Fibroblast of upper back skin (primary cell): ENCODE measurements at regions not wholly inside any gene's neighbourhood (a gene's known extent, or its start where the extent isn't known, plus 50 kb on each side); places are given as distances from the start of the nearest gene placed in this dataset.

Source experiments
- DNase-seq: peaks from one replicate; pipeline ENCODE4 v3.0.0-alpha.2; 2013

DNA sequence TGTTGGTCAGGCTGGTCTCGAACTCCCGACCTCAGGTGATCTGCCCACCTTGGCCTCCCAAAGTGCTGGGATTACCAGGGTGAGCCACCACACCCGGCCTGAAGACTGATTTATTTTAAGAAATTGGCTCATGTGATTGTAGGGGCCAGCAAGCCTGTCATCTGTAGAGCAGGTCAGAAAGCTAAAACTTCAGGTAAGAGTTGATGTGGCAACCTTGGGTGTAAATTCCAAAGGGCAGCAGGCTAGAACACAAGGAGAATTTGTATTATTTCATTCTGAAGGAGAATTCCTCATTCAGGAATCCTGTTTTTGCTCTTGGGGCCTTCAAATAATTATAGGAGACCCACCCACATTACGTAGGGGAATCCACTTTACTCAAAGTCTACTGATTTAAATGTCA, 728.7 kb downstream of the LTN1 start:
- DNase-seq: no peak

DNA sequence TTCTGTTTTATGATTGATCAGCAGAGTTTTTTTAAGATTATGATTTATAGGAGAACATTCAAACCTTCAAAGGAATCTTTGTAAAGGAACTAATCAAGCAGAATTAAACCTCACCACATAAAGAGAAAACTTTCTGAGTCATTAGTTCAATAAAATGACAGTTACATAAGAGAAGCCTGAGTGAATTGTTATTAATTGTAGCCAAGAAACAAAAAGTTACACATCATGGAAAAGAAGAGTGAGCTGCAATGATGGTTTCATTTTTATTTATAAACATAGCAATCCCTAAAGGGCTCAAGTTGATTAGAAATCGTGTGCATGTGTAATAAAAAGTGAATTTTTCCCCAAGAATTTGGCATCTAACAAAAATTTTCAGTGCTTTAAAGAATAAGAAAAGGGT, 731.4 kb downstream of the LTN1 start:
- no peak for DNase-seq

DNA sequence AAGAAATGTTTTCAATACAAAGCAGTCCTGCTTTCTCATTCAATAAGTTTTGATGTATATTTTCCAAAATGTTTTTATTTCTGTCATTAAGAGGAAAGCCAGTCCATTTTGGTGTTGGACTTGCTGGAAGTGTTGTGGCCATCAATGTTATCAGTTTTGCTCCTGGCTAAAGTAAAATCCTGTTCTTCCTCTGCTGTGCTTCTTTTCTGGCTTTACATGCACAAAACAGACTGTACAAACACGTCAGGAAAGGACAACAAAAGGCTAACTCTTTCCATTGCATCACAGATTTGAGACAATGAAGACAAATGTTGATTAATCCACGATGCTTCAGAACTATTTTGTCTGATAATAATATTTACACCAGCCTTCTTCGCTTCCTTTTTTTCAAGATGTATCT, 735.4 kb downstream of the LTN1 start:
- DNase-seq: no peak

DNA sequence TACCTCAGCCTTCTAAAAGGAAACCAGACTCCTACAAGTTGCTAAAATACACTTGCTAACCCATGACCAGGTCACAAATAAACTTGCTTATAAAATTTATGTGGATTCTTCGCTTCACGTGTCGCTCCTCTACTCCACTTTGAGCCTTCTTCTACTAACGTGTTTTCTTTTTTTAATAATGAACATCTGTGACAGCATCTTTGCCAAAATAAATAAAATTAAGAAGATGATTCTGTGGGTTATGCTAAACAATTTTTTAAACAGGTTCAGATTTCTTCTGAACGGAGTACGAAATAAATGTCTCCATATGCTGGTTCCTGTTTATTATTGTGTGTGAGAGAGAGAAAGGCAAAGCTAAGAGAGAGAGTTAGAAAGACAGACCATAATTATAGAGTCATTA, 735.8 kb downstream of the LTN1 start:
- no peak for DNase-seq

DNA sequence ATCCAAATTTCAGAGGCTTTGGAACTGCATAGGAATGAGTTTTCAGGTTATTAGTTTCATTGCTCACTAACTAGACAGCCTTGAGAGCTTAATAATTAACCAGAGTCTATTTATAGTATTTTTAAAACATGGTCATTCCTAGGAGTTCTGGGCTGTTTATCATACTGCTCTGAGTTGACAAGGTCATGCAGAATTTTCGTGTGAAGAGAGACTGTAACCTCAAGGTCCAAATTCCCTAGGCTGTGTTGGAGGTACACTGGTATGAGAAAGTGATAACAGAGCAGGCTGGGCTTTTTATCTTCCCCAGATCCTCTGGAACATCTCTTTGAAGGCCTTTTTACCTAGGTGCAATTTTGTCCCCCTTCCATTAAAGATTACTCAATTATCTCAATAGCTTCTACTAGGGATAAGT, 736.3 kb downstream of the LTN1 start:
- peak; percentile 32 for DNase-seq

DNA sequence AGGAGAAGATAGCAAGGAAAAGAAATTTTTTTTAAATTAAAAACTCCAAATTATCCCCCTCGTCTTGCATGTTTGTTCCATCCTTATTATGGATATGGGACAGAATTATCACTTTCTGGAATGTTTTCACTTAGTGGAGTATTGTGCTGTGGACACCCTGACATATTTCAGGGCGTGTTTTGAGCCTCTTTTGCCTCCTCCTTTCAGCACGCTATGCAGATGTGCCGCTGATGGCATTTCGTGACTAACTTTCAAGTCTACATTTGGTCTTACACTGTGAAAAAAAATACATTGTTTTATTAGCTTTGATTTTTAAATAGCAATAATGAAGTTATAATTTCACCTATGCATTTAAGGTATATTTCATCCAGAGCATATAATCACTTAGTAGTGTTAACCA, 738.7 kb downstream of the LTN1 start:
- DNase-seq: peak; percentile 23

DNA sequence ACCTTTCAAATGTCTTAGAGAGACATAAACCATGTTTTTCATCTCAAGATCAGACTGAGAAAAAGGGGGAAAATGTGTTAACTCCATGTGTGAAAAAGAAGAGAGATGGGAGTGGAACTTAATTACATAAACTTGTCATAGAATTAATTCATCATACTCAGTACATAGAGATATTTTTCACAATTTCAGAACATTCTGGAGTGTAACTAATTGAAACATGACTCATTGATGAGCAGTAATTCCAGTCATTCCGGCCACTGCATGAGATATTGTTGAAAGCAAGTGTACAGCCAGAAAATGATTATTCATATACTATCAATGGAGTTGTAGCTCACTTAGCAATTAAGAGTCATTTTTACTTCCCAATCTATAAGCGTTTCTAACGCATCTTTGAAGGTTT, 739.3 kb downstream of the LTN1 start:
- peak; percentile 75 for DNase-seq

DNA sequence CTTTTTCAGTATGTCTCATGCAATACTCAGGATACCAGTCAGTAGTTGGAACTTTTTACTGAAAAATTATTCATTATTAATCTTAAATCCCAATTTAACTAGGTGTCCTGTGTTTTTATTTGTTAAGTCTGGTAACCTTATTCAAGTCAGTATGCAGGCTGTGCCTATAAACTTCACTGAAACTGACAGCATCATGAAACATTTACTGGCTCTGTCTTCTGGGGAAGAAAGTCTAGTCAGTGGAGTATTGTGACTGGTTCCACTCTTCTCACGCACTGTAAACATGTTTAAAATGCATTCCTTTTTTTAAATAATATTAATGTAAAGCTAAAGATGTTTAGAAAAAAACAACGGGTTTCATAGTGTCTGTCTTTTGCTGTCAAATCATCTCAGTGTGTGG, 739.7 kb downstream of the LTN1 start:
- DNase-seq: peak; percentile 28

DNA sequence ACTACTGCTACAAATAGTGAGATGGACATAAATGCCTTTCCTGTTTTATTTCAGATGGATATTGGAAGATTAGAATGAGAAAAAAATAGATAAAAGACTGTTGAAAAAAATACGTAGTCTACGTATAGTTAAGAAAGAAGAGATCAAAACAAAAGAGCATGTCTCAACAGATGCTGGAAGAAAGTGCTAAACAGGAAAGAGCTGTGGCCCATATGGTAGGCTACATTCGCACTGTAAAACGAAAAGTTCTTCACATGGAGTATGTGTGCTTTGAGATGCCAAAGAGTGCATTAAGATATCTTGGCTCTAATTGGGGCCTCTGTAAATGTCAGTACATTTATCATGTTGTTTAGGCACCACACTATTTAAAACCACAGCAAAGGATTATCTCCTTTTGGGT, 741.7 kb downstream of the LTN1 start:
- DNase-seq: no peak

DNA sequence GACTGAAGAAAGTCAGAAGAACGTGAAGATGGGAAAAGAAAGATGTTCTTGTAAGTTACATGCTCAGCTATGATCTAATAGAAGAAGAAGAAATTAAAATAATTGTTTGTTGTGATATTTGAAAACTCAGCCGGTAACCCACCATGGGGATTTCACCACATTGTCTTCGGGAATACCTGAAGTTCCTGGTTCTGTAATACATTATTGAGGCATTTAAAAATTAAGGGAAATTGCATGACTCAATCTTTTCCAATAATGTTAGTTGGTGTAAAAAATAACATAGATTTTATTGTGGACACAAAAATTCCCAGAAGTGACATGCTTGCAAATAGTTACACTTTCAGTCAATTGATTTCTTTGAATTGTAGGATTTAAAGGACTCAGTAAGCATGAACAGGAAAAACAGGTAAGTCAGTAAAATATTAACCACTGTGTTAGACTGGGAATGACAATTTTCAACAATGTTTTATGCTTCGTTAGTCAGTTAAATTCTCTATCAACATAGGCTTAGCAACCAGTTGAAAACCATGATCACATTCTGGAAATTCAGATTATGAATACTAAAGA, 745.1 kb downstream of the LTN1 start:
- DNase-seq: no peak

DNA sequence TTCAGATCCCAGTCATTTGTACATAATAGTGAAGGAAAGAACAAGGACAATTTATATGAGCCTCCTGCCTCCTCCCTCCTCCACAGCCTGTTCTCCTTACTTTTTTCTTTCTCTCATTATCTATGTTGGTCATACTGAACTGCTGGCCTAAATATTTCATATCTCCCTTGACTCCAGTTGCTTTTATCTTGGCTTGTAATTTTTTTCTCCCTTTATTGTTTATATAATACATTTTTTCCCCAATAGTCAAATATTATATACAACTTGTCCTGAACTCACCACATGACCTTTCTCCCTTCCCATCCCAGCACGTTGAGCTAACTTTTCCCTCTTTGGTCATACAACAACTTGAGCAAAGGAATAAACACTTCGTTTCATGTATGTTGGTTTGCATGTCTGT, 752.1 kb downstream of the LTN1 start:
- peak; percentile 4 for DNase-seq

DNA sequence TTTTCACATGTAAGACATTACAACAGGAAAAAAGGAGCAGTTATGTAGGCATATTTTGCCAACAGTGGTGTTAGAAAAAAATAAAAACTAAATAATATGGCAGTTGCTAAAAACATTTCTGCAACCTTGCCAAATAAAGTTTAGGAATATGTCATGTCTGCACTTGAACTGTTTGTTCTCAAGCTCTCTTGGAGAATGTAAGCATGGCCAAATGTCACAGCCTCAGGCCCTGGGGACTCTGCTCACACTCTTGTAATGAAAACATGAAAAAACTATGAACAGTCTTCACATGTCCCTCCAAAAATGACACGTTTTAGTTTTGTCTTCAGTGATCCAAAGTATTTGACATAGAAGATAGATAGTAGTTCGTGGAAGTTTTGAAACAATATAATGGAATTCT, 753.3 kb downstream of the LTN1 start:
- DNase-seq: no peak

DNA sequence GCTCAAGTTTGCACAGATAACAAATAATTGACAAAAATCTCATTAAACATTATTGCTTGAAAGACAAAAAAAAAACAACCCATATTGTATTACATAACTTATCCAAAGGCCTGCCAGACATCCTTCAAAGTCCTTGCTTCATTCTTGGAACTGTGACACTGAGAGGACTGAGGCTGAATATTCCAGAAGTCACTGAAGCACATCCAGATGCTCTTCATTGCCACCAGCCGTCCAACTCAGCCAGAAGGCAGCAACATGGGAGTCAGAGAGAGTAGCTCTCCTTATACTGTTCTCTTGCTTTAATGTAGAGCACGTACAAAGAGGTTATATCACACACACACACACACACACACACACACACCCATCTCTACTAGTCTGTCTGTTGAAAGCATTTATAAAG, 755.0 kb downstream of the LTN1 start:
- no peak for DNase-seq

DNA sequence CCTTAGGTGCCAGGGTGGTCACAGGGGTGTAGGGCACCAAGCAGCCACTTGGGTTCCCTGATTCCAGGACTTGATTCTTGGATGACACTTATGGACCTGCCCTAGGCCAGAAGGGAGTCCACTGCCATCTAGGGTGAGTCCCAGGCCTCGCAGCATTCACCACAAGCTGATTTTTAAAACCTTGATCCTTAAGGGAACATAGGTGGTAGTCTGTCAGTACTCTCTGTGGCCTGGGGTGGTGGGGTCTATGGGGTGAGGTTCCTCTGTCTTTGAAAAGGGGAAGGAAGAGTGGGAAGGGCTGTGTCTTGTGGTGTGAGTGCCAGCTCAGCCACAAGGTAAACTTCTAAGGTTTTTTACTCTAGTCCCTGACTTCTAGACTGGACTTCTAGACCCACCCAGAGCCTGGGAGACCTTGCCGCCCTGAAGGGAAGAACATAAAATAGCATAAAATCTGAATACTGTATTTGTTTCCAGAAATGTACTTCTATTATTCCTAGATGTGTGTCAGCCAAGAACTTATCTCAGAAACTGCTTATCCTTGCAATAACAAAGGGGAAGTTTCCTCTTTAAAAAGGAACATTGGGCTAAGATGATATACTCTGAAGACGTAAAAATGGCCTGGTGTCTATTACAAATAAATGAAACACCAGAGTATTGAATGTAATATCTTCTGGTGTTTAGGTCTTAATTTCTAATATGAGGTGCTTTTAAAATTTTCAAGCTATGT, 757.3 kb downstream of the LTN1 start:
- DNase-seq: peak; percentile 4

DNA sequence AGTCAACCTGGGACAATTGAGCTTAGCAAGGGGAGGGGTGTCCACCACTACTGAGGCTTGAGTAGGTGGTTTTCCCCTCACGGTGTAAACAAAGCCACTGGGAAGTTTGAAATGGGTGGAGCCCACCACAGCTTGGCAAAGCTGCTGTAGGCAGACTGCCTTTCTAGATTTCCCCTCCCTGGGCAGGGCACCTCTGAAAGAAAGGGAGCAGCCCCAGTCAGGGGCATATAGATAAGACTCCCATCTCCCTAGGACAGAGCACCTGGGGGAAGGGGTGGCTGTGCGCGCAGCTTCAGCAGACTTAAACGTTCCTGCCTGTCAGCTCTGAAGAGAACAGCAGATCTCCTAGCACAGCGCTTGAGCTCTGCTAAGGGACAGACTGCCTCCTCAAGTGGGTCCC, 758.4 kb downstream of the LTN1 start:
- no peak for DNase-seq

DNA sequence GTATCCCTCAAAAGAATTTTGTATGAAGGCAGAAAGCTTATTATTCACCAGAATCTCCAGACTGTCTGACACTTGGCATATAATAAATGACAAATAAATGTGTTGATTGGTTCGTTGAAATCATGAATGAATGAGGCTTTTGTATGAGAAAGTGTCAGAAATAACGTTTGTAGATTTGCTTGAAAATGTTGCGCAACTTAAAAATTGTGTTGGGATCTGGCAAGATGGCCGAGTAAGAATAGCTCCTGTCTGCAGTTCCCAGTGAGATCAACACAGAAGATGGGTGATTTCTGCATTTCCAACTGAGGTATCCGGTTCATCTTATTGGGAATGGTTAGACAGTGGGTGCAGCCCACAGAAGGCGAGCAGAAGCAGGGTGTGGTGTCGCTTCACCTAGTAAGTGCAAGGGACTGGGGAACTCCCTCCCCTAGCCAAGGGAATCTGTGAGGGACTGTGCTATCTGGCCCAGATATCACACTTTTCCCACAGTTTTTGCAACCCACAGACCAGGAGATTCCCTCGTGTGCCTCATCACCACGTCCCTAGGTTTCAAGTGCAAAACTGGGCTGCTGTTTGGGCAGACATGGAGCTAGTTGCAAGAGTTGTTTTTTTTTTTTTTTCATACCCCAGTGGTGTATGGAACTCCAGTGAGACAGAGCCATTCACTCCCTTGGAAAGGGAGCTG, 759.0 kb downstream of the LTN1 start:
- DNase-seq: no peak

DNA sequence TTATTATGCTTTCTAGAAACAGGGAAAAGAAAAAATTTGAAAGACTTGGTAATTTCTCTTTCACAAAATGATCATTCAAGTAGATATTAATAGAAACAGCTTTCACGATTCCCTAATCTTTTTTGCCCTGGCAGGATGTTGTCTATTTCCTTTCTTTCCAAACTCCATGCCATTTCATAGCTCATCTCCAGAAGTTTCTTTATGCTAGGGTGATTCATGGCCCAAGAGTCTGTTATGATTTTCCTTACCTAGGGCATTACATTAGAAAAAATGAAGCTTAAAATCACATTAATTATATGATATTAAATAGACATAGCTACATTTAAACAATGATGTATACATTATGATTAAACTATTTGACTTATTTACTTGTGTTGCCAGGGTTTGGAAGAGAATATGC, 762.1 kb downstream of the LTN1 start:
- peak; percentile 44 for DNase-seq

DNA sequence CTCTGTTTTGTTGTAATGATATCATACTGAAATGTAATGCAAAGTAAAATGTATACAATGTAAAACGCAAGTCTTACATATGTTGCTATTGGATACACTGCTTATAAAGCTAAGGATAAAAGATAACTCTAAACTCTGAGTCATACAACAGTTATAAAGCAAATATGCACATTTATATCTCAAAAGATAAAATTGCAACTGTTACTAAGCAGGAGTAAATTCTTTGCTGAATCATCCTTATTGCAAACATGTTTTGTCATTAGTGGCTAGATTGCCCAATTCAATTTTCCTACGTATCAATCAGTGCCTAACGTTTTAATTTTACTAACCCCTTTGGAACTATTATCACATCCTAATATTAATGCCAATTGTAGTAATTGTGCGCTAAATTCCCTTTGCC, 762.9 kb downstream of the LTN1 start:
- peak; percentile 79 for DNase-seq

DNA sequence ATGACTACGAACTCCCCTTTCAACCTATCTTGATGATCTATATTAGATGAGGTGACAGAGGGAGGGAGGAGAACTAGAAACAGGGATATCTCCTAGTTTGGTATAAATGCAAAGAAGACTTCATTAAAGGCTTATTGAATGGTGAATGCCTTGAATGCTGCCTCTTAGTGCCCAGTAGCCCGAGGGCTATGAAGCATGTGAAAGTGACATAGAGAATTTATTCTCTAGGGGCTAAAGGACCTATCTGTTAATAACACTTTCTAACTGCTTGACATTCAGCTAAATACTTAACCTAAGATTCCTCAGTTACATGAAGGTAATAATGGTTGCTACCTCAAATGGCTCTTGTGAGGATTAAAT, 764.1 kb downstream of the LTN1 start:
- no peak for DNase-seq

DNA sequence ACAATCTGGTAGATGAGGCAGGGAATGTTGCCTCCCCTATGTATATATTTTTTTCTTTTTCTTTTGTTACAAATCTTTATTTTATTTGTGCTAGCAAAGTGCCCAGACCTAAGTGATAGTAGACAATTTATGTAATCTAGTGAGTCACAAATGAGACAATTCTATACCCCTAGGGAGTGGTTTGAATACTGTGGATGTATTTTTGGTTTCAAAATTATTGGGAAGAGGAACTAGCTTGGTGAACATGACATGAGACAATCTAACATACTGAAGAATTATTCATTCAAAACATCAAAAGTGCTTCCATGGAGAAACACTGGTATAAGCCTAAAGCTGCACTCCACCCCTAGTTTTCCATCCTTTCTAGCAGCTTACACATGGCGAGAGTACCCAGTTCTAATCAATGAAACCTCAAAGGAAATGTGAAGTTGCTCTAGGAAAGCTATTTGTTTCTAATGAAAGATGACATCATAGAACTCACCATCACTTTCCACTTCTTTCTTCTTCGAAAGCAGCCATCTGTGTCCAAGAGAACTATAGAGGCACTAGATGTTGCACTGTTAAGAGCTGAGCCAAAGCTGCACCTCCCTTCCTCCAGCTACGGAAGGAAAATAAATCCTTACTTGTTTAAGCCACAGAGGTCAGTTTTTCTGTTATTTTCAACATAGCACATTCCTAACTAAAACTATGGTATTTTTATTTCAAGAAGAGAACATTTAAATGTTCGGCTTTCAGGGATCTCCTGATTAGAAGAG, 764.6 kb downstream of the LTN1 start:
- DNase-seq: no peak

DNA sequence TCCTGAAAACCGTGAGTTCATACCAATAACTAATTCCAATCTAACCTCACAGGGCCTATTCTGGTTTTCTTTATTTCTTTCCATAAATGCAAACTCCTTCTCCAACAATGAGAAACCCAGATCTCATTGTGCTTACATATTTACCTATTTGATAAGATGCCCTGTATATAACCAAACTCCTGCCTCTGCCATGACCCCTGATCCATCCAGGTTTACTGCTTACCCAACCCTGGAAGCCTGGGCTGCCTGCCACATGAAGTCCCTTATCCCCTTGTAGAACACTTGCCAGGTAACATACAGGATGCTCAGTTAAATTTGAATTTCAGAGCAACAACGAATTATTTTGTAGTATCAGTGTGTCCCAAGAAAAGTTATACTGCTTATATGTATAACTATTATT, 766.1 kb downstream of the LTN1 start:
- no peak for DNase-seq

DNA sequence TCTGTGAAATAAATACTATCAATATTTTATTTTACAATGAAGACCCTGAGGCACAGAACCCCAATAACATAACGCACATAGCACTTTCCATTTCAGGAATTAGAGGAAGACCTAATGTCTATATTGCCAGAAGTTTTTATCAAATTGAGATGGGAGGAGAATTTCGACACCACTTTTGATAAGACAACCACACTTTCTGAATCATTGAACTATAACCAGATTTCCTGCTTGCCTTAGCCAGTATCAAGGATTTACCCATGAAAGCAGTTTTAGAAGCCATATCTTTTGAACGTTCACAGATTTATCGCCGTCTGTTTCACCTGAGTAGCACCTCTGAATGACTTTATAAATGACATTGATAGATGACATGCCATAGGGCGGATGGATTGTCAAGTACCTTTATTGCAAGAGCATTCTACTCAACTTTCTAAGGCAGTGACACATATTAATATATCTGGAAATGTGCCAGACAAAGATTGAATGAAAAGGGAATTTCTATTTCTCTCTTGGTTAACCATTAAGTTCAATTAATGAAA, 768.4 kb downstream of the LTN1 start:
- no peak for DNase-seq

DNA sequence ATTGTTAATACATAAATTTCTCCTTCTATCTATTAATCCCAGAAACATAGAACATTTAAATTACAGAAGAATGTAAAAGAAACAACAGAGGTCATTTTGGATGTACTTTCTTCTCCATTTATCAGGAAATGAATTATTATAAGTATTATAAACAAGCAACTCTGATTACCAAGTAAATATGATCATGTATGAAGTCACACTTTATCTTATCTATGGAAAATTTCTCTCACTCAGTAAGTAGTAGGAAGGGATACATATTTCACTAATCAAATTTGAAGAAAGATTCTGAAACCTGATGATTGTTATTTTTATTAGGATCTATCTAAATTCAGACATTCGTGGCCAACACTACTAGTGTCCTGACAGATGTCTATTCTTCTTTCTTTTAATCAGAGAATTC, 770.7 kb downstream of the LTN1 start:
- DNase-seq: no peak

DNA sequence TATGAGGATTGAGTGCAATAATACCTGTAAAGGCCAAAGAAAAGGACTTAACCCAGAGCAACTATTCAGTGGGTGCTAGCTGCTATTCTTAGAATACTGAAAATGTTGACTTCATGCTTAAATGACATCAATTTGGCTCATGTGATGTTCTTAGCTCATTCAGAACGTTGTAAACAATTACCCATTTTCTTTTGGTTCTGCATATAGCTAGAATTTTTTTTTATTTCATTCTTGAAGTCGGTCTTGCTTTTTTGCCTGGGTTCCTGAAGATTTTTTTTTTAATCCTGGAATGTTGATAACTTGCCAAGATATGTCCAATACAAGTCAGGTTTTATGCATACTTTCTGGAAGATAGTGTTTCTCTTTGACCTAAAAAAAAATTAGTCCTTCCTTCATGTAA, 772.0 kb downstream of the LTN1 start:
- DNase-seq: peak; percentile 76
